Activated T-cell treated with anti-CD3 and anti-CD28 coated beads, Interleukin-2, amount 50 U/mL, for 72 hours (primary cell): ENCODE measurements at regions not wholly inside any gene's neighbourhood (a gene's known extent, or its start where the extent isn't known, plus 50 kb on each side); places are given as distances from the start of the nearest gene placed in this dataset.
A peak's percentile ranks its signal among the peaks of the same experiment; 100 is the strongest.

ENCODE experiments used
- ATAC-seq, 2 donors: fragments of 150-1000 bp; cut with Tn5 transposase; replicated peaks in 1 of 2; 2 replicates each; pipeline ENCODE4 v1.10.0; 2021; ENCODE audit warnings: moderate library complexity in 2 of 2, mild to moderate bottlenecking in 1 of 2
- DNase-seq, 2 donors: peaks; one replicate each; pipeline ENCODE4 v3.0.0; 2021 to 2022; ENCODE audit warnings: mixed read lengths in 1 of 2
- H3K27ac Mint-ChIP-seq: one replicate; pipeline ENCODE4 v1.8.0; 2022; ENCODE audit warnings: mild to moderate bottlenecking, moderate library complexity, mixed read lengths
- H3K27me3 Mint-ChIP-seq: one replicate; pipeline ENCODE4 v1.8.0; 2022; ENCODE audit warnings: low read depth, mixed read lengths
- H3K36me3 Mint-ChIP-seq, 2 donors: one replicate each; pipeline ENCODE4 v1.8.0; 2022; ENCODE audit warnings: mixed read lengths in 2 of 2, mild to moderate bottlenecking in 1 of 2; ENCODE audit not compliant: insufficient read depth in 2 of 2
- H3K4me1 Mint-ChIP-seq: one replicate; pipeline ENCODE4 v1.8.0; 2022; ENCODE audit warnings: low read depth, mixed read lengths
- H3K4me3 Mint-ChIP-seq, 2 donors: one replicate each; pipeline ENCODE4 v1.8.0; 2022; ENCODE audit warnings: mild to moderate bottlenecking in 2 of 2, mixed read lengths in 2 of 2, moderate library complexity in 2 of 2
- H3K9me3 Mint-ChIP-seq, 2 donors: one replicate each; pipeline ENCODE4 v1.8.0; 2022; ENCODE audit warnings: mixed read lengths in 2 of 2

DNA sequence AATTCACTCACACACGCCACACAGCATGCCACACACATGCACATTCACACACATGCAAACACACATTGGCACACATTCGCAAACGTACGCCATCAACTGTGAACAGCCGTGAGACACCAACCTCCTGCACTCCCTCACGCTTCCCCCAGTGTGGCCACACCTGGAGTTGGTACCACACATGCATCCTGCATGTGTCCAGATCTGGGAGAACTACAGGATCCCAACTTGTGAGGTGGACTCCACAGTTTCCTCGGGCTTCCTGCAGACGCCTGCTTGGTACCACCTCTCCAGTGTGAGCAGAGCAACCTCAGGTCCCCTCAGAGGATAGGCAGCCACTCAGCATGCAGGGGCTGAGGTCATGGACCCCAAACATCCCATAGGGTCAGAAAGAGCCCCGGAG is 239.0 kb downstream of the EIPR1 start:
- H3K27ac Mint-ChIP-seq: no peak overlapping the region
- no peak for ATAC-seq
- no peak overlapping the region for H3K4me3 Mint-ChIP-seq
- no peak for DNase-seq
- no peaks in the 10 kb centered on the region for H3K36me3 Mint-ChIP-seq
- peaks cover 1 to 5% of the 10 kb centered on the region in 2 donors for H3K9me3 Mint-ChIP-seq
- H3K27me3 Mint-ChIP-seq: no peaks in the 10 kb centered on the region
- H3K4me1 Mint-ChIP-seq: no peaks in the 10 kb centered on the region

DNA sequence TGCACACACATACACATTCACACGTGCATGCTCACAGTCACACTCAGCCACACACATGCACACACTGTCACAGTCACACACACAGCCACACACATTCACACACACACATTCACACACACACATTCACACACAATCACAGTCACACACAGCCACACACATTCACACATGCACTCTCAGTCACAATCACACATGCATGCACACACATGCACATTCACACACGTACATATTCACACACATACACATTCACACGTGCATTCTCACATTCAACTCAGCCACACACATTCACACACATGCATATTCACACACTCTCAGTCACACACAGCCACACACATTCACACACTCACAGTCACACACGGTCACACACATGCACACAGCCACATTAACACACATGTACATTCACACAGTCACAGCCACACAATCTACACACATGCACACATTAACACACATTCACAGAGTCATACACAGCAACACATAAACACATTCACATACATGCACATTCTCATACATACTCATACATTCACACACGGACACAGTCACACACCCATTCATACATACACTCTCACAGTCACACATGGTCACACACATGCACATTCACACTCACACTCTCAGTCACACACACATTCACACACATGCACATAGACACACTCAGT is 239.8 kb downstream of the EIPR1 start:
- Mint-ChIP-seq H3K4me3 (no peak overlapping the region), H3K9me3 (peaks cover 3 to 5% of the 10 kb centered on the region in 2 donors), H3K27ac (no peak overlapping the region), H3K27me3 (no peaks in the 10 kb centered on the region), H3K4me1 (no peaks in the 10 kb centered on the region), H3K36me3 (no peaks in the 10 kb centered on the region)
- DNase-seq: no peak
- no peak for ATAC-seq

DNA sequence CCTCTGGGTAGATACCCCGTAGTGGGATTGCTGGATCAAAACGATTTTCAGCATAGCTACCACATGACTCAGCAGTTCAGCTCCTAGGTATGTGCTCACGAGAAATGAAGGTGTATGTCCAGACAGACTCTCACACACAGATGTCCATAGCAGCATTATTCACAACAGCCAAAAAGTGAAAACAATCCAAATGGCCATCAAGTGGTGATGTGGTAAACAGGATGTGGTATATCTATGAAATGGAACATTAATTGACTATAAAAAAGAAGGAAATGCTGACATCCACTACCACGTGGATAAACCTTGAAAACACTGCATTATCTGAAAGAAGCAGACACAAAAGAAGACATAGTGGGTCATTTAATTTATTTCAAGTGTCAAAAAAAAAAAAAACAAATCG is 241.9 kb downstream of the EIPR1 start:
- Mint-ChIP-seq H3K36me3 (no peaks in the 10 kb centered on the region), H3K4me1 (no peaks in the 10 kb centered on the region)

DNA sequence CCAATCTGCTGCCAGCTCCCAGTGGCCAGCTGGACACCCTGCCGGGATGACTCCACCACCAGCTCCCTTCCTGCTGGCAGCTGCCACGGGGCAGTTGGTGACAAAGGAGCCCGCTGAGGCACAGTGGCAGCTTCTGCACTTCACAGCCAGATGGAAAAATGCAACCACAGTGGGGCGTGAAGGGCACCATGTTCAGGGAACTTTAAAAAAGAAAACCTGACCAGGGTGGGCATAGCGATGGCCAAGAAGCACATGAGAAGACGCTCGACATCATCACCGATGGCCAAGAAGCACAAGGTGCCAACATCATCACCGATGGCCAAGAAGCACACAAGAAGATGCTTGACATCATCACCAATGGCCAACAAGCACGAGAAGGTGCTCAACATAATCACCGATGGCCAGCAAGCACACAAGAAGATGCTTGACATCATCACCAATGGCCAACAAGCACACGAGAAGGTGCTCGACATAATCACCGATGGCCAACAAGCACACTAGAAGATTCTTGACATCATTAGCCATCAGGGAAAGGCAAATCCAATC is 243.5 kb downstream of the EIPR1 start:
- Mint-ChIP-seq H3K4me3 (no peak overlapping the region), H3K36me3 (no peaks in the 10 kb centered on the region), H3K27ac (no peak overlapping the region), H3K4me1 (no peaks in the 10 kb centered on the region), H3K9me3 (peaks cover 3 to 5% of the 10 kb centered on the region in 2 donors), H3K27me3 (no peaks in the 10 kb centered on the region)
- DNase-seq (no peak), ATAC-seq (no peak)

More for the DNA sequence above, 241.9 kb downstream of the EIPR1 start:
- H3K27me3 Mint-ChIP-seq: no peaks in the 10 kb centered on the region
- ATAC-seq (no peak), DNase-seq (no peak)
- no peak overlapping the region for H3K27ac Mint-ChIP-seq
- H3K4me3 Mint-ChIP-seq: no peak overlapping the region
- peaks cover 3 to 5% of the 10 kb centered on the region in 2 donors for H3K9me3 Mint-ChIP-seq

DNA sequence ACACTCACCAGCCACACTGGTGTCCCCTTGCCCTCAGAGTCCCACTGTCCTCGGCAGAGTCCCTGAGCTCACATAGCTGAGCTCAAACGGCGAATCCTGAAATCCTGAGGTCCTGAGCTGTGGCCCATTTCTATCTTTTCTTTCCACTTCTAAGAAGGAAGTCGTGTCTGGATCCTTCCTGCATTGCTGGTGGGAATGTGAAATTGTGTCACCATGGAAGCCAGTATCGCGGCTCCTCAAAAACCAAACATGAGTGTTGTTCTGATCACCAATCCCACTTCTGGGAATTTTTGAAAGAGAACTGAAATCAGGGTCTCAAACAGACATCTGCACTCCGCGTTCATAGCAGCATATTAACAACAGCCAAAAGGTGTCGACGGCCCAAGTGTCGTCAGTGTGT is 244.7 kb downstream of the EIPR1 start:
- ATAC-seq: no peak
- Mint-ChIP-seq H3K4me1 (no peaks in the 10 kb centered on the region), H3K9me3 (peaks cover 3 to 5% of the 10 kb centered on the region in 2 donors)

DNA sequence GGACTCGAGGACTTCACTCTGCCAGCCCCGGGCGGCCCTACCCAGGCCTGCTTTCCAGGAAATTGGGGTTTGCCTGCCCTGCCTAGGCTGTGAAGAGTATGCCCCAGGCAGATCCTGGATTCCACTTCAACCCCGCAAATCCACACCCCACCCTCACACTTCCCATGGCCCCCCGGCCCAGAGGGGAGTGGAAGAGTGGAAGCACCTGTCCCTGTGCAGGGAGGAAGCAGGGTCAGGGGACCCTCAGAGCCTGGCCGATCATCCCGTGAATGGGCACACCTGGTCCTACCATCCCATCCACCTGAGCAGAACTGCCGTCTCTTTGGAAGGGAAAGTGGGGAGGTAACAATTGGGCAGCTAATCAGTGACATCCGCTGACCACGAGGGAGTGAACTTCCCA is 245.2 kb downstream of the EIPR1 start:
- no peak overlapping the region for H3K27ac Mint-ChIP-seq
- DNase-seq: no peak
- H3K4me1 Mint-ChIP-seq: no peaks in the 10 kb centered on the region
- no peak overlapping the region for H3K4me3 Mint-ChIP-seq
- no peaks in the 10 kb centered on the region for H3K27me3 Mint-ChIP-seq
- peaks cover 3 to 5% of the 10 kb centered on the region in 2 donors for H3K9me3 Mint-ChIP-seq
- H3K36me3 Mint-ChIP-seq: no peaks in the 10 kb centered on the region
- no peak for ATAC-seq

More for the DNA sequence above, 244.7 kb downstream of the EIPR1 start:
- Mint-ChIP-seq H3K4me3 (no peak overlapping the region), H3K36me3 (no peaks in the 10 kb centered on the region), H3K27me3 (no peaks in the 10 kb centered on the region), H3K27ac (no peak overlapping the region)
- DNase-seq: no peak

DNA sequence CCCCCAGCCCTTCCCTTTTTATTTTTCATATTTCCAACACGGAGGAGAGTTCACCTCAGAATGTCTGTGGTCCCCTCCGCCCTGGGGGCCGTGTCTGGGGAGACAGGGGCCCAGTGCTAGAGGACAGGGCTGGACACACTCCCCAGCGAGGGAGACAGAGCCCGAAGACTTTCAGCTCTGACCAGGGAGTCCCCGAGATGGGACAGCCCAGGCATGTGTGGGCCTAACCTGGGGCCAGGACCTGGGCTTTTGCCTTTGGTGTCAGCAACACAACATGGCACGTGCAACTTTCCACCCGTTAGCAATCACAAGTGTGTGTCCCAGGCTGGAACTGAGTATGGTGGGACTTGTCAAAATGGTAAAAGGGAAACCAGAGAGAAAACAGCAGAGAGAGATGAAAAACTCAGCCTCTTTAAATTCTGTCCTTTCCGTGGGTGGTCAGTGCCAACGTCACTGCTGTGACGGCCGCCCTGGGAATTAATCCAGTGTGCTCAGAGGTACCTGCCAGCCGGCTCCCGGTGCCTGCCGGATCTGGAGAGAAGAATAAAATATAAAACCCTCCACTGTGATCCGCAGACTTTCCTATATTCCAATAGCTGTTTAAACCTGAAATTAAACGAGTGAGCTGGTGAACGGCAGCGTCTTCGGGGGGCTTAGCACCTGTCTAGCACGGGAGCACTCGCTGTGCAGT is 245.8 kb downstream of the EIPR1 start:
- H3K36me3 Mint-ChIP-seq: no peaks in the 10 kb centered on the region
- no peak overlapping the region for H3K27ac Mint-ChIP-seq
- H3K9me3 Mint-ChIP-seq: peaks cover 3 to 5% of the 10 kb centered on the region in 2 donors
- H3K4me1 Mint-ChIP-seq: no peaks in the 10 kb centered on the region
- no peak for ATAC-seq
- no peaks in the 10 kb centered on the region for H3K27me3 Mint-ChIP-seq
- no peak for DNase-seq
- H3K4me3 Mint-ChIP-seq: no peak overlapping the region

DNA sequence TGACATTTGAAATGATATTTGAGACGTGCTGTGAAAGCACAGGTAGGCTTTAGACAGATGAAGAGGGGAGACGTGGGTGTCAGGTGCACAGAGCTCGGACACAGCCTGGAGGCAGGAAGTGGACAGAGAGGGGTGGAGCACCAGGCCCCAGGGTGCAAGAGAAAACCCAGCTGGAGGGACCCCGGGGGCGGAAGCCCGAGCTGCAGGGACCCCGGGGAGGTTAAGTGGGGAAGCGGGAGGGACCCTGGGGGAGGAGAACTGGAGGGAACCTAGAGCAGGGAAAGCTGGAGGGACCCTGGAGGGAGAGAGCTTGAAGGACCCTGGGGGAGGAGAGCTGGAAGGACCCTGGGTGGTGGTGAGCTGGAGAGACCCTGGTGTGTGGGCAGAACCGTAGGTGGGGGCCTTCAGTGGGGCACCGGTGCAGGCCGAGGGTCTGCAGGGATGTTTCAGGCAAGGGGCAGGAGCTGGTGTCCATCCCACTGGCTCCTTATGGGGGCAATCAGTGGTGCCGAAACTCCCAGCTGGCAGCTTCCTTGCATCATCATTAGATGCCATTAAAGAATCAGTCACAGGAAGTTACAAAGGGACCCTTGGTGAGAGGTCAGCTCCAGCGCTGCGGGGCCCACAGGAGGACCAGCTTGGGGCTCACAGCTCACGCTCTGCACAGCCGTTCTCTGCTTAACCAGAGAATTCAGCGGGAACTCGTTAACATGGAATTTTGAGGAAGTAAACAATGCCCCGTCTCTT is 246.6 kb downstream of the EIPR1 start:
- H3K27me3 Mint-ChIP-seq: no peaks in the 10 kb centered on the region
- no peak overlapping the region for H3K27ac Mint-ChIP-seq
- H3K4me1 Mint-ChIP-seq: no peaks in the 10 kb centered on the region
- ATAC-seq (no peak), DNase-seq (no peak)
- H3K9me3 Mint-ChIP-seq: peaks cover 3 to 5% of the 10 kb centered on the region in 2 donors
- H3K4me3 Mint-ChIP-seq: no peak overlapping the region
- no peaks in the 10 kb centered on the region for H3K36me3 Mint-ChIP-seq

DNA sequence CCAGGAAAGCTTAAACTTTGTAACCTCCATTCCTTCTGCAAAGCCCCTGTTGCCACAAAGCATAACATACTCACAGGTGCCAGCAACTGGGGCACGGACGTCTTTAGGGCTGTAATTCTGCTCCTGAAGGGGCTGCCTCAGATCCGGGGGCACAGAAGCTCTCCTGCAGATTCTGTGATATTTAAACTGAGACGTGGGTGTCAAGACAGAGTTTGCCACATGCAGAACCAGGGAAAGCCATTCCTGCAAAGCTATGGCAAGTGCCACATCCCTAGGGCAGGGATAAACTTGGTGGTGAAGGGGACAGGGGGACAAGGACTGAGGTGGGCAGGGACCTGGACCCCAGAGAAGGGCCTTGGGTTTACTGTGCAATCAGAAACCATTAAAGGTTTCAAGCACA is 247.2 kb downstream of the EIPR1 start:
- no peak overlapping the region for H3K27ac Mint-ChIP-seq
- no peaks in the 10 kb centered on the region for H3K4me1 Mint-ChIP-seq
- ATAC-seq (no peak), DNase-seq (no peak)
- H3K4me3 Mint-ChIP-seq: no peak overlapping the region
- no peaks in the 10 kb centered on the region for H3K36me3 Mint-ChIP-seq
- peaks cover under 1 to 3% of the 10 kb centered on the region in 2 donors for H3K9me3 Mint-ChIP-seq
- no peaks in the 10 kb centered on the region for H3K27me3 Mint-ChIP-seq

DNA sequence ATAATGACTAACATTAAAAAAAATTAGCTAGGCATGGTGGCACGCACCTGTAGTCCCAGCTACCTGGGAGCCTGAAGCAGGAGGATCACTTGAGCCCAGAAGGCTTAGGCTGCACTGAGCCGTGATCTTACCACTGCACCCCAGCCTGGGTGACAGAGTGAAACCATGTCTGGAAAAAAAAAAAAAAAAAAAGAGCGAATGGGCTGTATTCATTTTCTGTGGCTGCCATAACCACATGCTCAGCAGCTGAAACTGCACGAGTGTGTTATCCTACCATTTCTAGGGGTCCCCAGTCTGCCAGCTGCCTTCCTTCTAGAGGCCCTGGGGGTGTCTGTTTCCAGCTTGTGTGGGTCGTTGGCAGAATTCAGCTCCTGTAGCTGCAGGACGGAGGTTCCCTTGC is 247.8 kb downstream of the EIPR1 start:
- DNase-seq: no peak
- ATAC-seq: no peak
- no peaks in the 10 kb centered on the region for H3K36me3 Mint-ChIP-seq
- H3K9me3 Mint-ChIP-seq: peaks cover 0 to 1% of the 10 kb centered on the region in 2 donors
- no peaks in the 10 kb centered on the region for H3K4me1 Mint-ChIP-seq
- H3K27me3 Mint-ChIP-seq: no peaks in the 10 kb centered on the region
- no peak overlapping the region for H3K4me3 Mint-ChIP-seq
- no peak overlapping the region for H3K27ac Mint-ChIP-seq

DNA sequence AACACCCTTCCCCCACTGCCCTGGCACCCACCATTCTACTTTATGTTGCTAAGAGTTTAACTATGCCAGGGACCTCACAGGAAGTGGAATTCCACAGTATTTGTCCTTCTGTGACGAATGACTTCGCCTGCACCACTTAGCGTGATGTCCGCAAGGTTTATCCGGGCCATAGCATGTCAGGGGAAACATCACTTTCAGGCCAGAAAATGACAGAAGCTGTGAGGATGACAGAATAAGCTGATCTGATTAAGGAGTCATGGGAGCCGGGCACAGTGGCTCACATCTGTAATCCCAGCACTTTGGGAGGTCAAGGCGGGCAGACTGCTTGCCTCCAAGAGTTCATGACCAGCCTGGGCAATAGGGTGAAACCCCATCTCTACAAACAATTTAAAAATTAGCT is 248.8 kb downstream of the EIPR1 start:
- no peak overlapping the region for H3K4me3 Mint-ChIP-seq
- H3K27me3 Mint-ChIP-seq: no peaks in the 10 kb centered on the region
- DNase-seq (no peak), ATAC-seq (no peak)
- H3K9me3 Mint-ChIP-seq: peaks cover 0 to 1% of the 10 kb centered on the region in 2 donors
- no peaks in the 10 kb centered on the region for H3K4me1 Mint-ChIP-seq
- no peak overlapping the region for H3K27ac Mint-ChIP-seq
- no peaks in the 10 kb centered on the region for H3K36me3 Mint-ChIP-seq

DNA sequence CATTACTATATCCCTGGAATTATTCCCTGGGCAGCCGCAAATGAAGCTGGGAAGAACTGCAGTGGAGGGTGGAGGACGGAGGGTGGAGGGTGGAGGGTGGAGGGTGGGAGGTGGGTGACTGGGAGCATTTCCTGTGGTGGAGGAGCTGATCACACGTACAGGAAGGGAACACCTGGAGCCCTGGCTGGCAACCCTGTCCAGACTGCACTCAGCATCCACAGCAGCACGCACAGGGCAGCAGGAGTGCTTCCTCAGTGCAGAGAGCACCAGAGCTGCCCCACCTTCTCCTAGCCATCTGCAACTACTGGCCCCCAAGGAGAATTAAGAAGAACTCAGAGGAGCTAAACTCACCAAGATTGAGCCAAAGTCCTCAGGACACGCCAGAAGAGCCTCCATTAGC is 249.9 kb downstream of the EIPR1 start:
- Mint-ChIP-seq H3K4me3 (no peak overlapping the region), H3K27ac (no peak overlapping the region)
- ATAC-seq: no peak

DNA sequence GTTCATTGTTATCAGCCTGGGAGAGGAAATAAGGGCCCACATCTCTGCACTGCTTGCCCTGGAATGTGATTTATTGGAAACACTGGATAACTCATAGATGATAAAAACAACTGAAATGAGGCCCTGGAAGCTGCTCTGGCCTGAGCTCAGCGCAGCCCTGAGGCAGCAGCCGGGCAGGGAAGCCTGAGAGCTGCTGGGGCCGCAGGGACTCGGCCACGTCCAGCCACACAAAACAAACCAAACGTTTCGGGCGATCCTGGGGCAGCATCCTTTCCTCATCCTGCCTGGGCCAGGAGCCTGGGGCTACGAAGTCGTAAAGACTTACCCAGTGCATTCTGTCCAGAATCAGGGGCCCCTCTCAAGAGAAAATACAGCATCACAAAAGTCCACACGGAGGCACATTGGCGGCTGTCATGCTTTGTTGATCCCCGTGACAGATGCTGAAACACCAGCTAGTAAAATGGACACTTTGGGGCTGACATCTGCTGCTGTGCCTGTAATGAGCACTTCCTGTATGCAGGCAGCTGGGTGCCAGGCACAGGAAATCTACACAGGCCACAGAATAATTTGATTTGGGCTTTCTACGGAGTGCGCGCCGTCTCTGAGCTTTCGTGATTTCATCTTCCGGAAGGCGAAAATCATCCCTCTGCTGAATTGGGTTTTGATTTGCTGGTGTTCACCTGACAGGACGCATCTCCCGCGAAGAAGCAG is 250.6 kb downstream of the EIPR1 start:
- H3K27ac Mint-ChIP-seq: no peak overlapping the region
- peak overlapping the region; percentile 26 to 31 for H3K4me3 Mint-ChIP-seq
- no peaks in the 10 kb centered on the region for H3K9me3 Mint-ChIP-seq
- H3K36me3 Mint-ChIP-seq: no peaks in the 10 kb centered on the region
- ATAC-seq: peak; percentile 43 to 69
- no peaks in the 10 kb centered on the region for H3K4me1 Mint-ChIP-seq
- DNase-seq: no peak
- H3K27me3 Mint-ChIP-seq: no peaks in the 10 kb centered on the region

More for the DNA sequence above, 249.9 kb downstream of the EIPR1 start:
- Mint-ChIP-seq H3K9me3 (no peaks in the 10 kb centered on the region), H3K36me3 (no peaks in the 10 kb centered on the region), H3K4me1 (no peaks in the 10 kb centered on the region), H3K27me3 (no peaks in the 10 kb centered on the region)
- DNase-seq: no peak
